OCI-LY7 (cell line): ENCODE measurements at regions not wholly inside any gene's neighbourhood (a gene's known extent, or its start where the extent isn't known, plus 50 kb on each side); places are given as distances from the start of the nearest gene placed in this dataset.

Experiments used
- BruUV-seq: library from RNA; stranded (reverse); fragments of 400-500 nt; replicated peaks from 2 replicates; lab custom pipeline; 2021; lab: Mats Ljungman, UMichigan
- CTCF ChIA-PET: fragments of 300-600 bp; sonication (Branson Sonifier 250); formaldehyde crosslinking; loops from one replicate; lab custom pipeline; 2022; ENCODE audit warnings: antibody characterized with exemption; ENCODE audit not compliant: unreplicated experiment; lab: Charles Lee
- POLR2A ChIA-PET: fragments of 300-600 bp; sonication (Branson Sonifier 250); formaldehyde crosslinking; loops from one replicate; lab custom pipeline; 2022; ENCODE audit warnings: antibody characterized with exemption; lab: Charles Lee
- DNase-seq: peaks from one replicate; pipeline ENCODE4 v3.0.0-alpha.2; 2015; ENCODE audit warnings: low spot score
- H2AFZ ChIP-seq: fragments of 200-600 bp; sonication (generic), shearing (Covaris generic); 2 replicates; pipeline ENCODE4 v1.6.1; 2014; ENCODE audit warnings: mild to moderate bottlenecking, antibody characterized with exemption, low read length, moderate library complexity
- H3K27ac ChIP-seq: fragments of 200-600 bp; sonication (generic); 2 replicates; pipeline ENCODE4 v1.5.1; 2014; ENCODE audit warnings: mixed run types, low read depth, mild to moderate bottlenecking, moderate library complexity, low read length, inconsistent platforms; ENCODE audit not compliant: poor library complexity, severe bottlenecking
- H3K36me3 ChIP-seq: fragments of 200-600 bp; sonication (generic); 2 replicates; pipeline ENCODE4 v1.6.1; 2014; ENCODE audit warnings: mild to moderate bottlenecking, antibody characterized with exemption, low read length, moderate library complexity, mixed read lengths; ENCODE audit not compliant: insufficient read depth
- H3K4me1 ChIP-seq: fragments of 200-600 bp; sonication (generic); 2 replicates; pipeline ENCODE4 v1.5.1; 2014; ENCODE audit warnings: mild to moderate bottlenecking, low read length; ENCODE audit not compliant: insufficient read depth, poor library complexity, severe bottlenecking
- H3K4me2 ChIP-seq: fragments of 200-600 bp; sonication (generic); 2 replicates; pipeline ENCODE4 v1.6.1; 2014; ENCODE audit warnings: mild to moderate bottlenecking, low read length
- H3K4me3 ChIP-seq: fragments of 200-600 bp; sonication (generic); 2 replicates; pipeline ENCODE4 v1.5.1; 2014; ENCODE audit warnings: mild to moderate bottlenecking, low read depth, low read length; ENCODE audit not compliant: poor library complexity, severe bottlenecking
- H3K79me2 ChIP-seq: fragments of 200-600 bp; sonication (generic); 2 replicates; pipeline ENCODE4 v1.6.1; 2016; ENCODE audit warnings: low read depth, mild to moderate bottlenecking, low read length, moderate library complexity, mixed read lengths; ENCODE audit not compliant: insufficient read depth
- H3K9me2 ChIP-seq: fragments of 200-600 bp; sonication (generic); 2 replicates; pipeline ENCODE4 v1.6.1; 2016; ENCODE audit warnings: mild to moderate bottlenecking, low read length, mixed read lengths; ENCODE audit not compliant: insufficient read depth
- H3K9me3 ChIP-seq: fragments of 200-600 bp; sonication (generic); 2 replicates; pipeline ENCODE4 v1.6.1; 2014; ENCODE audit warnings: mild to moderate bottlenecking, mixed run types, low read length, mixed read lengths
- H4K20me1 ChIP-seq: fragments of 200-600 bp; sonication (generic); 2 replicates; pipeline ENCODE4 v1.6.1; 2014; ENCODE audit warnings: mild to moderate bottlenecking, antibody characterized with exemption, low read length, moderate library complexity, mixed read lengths; ENCODE audit not compliant: insufficient read depth
- EZH2phosphoT487 ChIP-seq: fragments of 200-600 bp; sonication (generic); IDR thresholded peaks from 2 replicates; pipeline ENCODE4 v1.6.1; 2018; ENCODE audit warnings: low read depth, borderline replicate concordance, mild to moderate bottlenecking, mixed run types, antibody characterized with exemption, low read length, moderate library complexity, mixed read lengths
- intact Hi-C: fragments of 100-400 bp; cut with micrococcal nuclease; formaldehyde crosslinking; loops from one replicate; pipeline ENCODE4 v1.10.0; 2022; ENCODE audit not compliant: unreplicated experiment
- TF ChIP-seq, protein P1 (sequence below): fragments of 200-600 bp; sonication (generic); conservative IDR thresholded peaks from 2 replicates; pipeline ENCODE4 v1.5.1; 2014; ENCODE audit warnings: mild to moderate bottlenecking, antibody characterized with exemption, low read length, moderate library complexity, mixed read lengths

DNA sequence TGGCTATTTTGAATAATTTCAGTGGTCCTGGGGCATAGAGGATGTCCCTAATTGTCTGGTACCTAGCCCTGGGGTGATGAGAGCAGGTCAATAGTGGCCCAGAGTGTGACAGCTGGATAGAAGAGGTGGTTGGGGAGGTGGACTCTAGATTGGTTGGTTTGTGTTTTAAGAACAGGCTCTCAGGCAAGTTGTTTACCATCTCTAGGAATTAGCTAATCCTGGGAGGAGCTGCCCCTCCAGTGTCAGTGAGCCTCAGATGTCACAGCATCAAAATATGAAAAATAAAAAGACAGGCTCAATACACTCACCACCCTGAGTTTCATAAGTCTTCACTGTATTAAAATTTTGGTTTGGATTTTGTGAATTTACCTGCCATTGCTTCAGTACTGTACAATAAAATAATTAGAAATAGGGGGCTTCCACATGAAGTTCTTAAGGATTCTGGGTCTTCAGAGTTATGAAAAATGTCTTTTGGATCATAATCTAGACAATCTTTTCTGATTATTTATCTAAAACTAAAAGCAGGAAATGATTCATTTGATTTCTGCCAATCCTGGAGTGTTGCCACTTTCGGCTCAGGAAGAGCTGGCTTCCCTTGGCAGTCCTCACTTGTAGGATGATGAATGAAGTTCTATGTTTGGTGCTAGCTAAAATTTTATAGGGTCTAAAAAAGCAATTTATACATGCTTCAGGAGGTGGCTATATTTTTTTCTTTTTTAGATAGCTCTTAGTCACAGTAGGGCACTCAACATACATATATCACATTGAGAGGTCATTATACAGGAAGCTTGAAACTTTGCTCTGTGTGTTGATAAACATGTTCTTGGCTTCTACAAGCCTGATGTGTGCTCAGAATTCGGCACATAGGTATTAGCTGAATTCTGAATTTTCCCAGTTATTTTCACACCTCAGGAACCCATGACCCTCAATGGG is 395.1 kb downstream of the RAB28 start:
- H3K36me3 ChIP-seq, result no peaks in the 10 kb centered on the region
- H2AFZ ChIP-seq, result no peak overlapping the region
- TF ChIP-seq, protein P1, sequence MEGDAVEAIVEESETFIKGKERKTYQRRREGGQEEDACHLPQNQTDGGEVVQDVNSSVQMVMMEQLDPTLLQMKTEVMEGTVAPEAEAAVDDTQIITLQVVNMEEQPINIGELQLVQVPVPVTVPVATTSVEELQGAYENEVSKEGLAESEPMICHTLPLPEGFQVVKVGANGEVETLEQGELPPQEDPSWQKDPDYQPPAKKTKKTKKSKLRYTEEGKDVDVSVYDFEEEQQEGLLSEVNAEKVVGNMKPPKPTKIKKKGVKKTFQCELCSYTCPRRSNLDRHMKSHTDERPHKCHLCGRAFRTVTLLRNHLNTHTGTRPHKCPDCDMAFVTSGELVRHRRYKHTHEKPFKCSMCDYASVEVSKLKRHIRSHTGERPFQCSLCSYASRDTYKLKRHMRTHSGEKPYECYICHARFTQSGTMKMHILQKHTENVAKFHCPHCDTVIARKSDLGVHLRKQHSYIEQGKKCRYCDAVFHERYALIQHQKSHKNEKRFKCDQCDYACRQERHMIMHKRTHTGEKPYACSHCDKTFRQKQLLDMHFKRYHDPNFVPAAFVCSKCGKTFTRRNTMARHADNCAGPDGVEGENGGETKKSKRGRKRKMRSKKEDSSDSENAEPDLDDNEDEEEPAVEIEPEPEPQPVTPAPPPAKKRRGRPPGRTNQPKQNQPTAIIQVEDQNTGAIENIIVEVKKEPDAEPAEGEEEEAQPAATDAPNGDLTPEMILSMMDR, result no peak
- no peak for TF ChIP-seq EZH2phosphoT487
- BruUV-seq, result no TSS peak
- no peak overlapping the region for H3K4me3 ChIP-seq
- H3K9me3 ChIP-seq, result no peaks in the 10 kb centered on the region
- H3K9me2 ChIP-seq, result no peaks in the 10 kb centered on the region
- H3K4me1 ChIP-seq, result no peaks in the 10 kb centered on the region
- intact Hi-C loops, result no loop called here
- DNase-seq, result no peak
- POLR2A ChIA-PET, result no interaction called here
- H4K20me1 ChIP-seq, result no peaks in the 10 kb centered on the region
- H3K4me2 ChIP-seq, result no peak overlapping the region
- H3K79me2 ChIP-seq, result no peaks in the 10 kb centered on the region
- H3K27ac ChIP-seq, result no peak overlapping the region
- CTCF ChIA-PET, result no interaction called here

DNA sequence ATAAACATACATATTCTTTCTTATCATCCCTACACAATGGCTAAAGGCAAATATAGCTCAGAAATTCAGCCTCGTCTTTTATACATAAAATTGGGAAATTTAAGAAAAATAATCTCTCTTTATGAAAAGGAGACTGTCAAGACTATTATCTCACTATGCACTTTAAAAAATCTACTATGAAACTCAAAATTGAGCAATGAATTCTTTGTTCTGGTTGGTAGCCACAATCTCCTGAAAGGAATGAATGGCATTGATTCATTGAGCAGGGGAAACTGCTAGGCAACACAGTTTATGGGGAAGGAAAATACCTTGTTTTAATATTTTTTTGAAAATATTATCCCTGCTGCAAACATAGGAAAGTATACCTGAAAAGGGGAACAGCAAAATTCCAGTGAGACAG is 397.1 kb downstream of the RAB28 start:
- H2AFZ ChIP-seq, result no peak overlapping the region
- BruUV-seq, result no TSS peak
- ChIA-PET CTCF (no interaction called here), POLR2A (interaction anchor here (1.0 kb wide), 1 partner anchor 11 kb away, joined by 3 read pairs; no protein-coding TSS in a partner anchor)
- H3K36me3 ChIP-seq, result no peaks in the 10 kb centered on the region
- no peak for DNase-seq
- H3K9me2 ChIP-seq, result no peaks in the 10 kb centered on the region
- H3K4me1 ChIP-seq, result no peaks in the 10 kb centered on the region
- intact Hi-C loops, result no loop called here
- H3K79me2 ChIP-seq, result no peaks in the 10 kb centered on the region
- no peak overlapping the region for H3K4me2 ChIP-seq
- H3K9me3 ChIP-seq, result no peaks in the 10 kb centered on the region
- no peak overlapping the region for H3K4me3 ChIP-seq
- H4K20me1 ChIP-seq, result no peaks in the 10 kb centered on the region
- TF ChIP-seq, protein P1, result no peak
- no peak for TF ChIP-seq EZH2phosphoT487
- H3K27ac ChIP-seq, result no peak overlapping the region

DNA sequence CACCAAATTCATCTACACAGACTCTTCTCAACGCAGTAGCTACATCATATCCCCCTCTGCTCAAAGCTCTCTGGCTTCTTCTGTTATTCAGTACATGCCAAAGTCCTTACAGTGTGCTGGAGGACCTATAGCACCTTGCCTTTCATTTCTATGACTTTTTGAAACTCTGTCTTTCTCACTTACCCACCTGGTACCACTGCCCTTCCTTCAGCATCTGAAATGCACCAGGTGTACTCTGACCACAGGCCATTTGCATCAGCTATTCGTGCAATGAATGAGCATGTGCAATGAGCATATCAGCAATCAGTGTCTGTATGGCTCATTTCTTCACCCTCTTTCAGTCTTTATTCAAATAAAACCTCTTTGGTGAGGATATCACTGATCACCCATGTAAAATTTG is 399.9 kb downstream of the RAB28 start:
- ChIA-PET CTCF (no interaction called here), POLR2A (interaction anchor here (0.5 kb wide), 1 partner anchor 495 kb away, joined by 3 read pairs; no protein-coding TSS in a partner anchor)
- Histone ChIP-seq H3K9me3 (no peaks in the 10 kb centered on the region), H3K4me1 (no peaks in the 10 kb centered on the region), H3K4me3 (no peak overlapping the region), H4K20me1 (no peaks in the 10 kb centered on the region), H3K4me2 (no peak overlapping the region), H2AFZ (no peak overlapping the region), H3K9me2 (no peaks in the 10 kb centered on the region), H3K36me3 (no peaks in the 10 kb centered on the region), H3K27ac (no peak overlapping the region), H3K79me2 (no peaks in the 10 kb centered on the region)
- no TSS peak for BruUV-seq
- intact Hi-C loops, result no loop called here
- no peak for DNase-seq
- TF ChIP-seq, protein P1, result no peak
- TF ChIP-seq EZH2phosphoT487, result no peak
